HG02588 (cell line): ENCODE measurements at regions not wholly inside any gene's neighbourhood (a gene's known extent, or its start where the extent isn't known, plus 50 kb on each side); places are given as distances from the start of the nearest gene placed in this dataset.

Experiments used
- ATAC-seq: cut with Tn5 transposase; IDR thresholded peaks from one replicate; pipeline ENCODE4 v1.9.1; 2021; ENCODE audit warnings: mild to moderate bottlenecking, moderate library complexity; ENCODE audit not compliant: unreplicated experiment

DNA sequence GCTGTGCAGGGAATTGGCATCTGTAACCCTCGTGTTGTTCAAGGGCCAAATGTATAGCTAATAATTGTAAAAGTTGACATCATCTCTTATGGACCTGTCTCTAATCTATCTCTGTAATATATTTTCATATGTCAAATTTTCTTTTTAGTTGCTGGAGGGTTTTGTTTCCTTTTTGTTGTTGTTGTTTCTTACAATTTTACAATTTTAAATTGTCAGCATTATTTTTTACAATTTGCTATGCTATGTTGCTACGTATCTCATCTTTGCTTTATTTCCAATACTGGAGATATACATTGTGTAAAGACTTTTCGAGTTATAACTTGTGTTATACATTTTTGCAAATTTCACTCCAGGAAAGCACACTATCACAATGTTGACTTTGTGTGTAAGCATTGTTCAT is 290.2 kb upstream of the SP4 start:
- no peak for ATAC-seq

DNA sequence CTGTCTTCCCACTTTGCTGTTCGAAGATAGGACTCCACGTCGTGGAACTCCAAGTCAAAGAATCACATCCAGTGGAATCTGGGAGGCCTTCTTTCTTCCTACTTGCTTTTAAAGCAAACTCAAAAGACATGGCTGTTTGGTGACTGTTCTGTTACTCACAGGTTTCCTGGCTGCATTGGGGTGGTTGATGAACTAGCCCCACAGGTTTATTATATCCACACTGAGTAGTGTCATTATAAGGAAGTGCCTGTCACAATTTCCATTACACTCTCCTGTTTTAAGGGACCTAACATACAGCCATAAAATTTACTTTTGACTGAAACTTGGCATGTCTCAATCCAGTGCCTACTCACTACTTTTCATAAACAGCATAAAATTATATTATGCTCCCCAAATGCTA is 287.3 kb upstream of the SP4 start:
- ATAC-seq = no peak

DNA sequence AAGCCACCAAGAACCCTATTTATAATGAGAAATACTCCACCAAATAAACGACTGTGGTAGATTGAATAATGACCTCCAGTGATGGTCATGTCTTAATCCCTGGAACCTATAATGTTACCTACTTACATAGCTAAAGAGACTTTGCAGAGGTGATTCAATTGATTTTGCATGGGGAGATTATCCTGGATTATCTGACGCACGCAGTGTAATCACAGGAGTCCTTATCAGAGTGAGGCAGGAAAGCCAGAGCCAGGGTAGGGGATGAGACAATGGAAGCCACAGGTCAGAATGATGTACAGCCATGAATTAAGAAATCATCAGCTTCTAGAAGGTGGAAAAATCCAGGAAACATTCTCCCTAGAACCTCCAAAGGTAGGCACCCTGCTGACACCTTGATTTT is 286.4 kb upstream of the SP4 start:
- ATAC-seq = no peak

DNA sequence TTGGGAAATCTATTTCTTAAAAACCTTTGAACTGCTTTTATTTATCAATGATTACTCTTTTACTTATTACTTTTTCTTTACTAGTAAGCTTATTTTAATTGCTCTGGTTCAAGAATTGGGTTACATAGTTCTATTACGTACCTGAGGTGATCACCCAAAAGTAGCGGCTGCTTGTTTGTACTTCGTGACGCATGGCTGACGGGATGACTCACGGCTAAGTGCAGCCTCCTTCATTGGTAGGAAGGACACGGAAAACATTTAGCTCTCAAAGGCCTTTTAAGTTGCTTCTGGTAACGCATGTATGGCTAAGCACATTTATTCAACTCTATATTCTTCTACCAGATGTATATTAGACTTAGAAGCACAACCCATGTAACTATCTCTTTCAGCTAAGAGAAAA is 285.8 kb upstream of the SP4 start:
- ATAC-seq = no peak

DNA sequence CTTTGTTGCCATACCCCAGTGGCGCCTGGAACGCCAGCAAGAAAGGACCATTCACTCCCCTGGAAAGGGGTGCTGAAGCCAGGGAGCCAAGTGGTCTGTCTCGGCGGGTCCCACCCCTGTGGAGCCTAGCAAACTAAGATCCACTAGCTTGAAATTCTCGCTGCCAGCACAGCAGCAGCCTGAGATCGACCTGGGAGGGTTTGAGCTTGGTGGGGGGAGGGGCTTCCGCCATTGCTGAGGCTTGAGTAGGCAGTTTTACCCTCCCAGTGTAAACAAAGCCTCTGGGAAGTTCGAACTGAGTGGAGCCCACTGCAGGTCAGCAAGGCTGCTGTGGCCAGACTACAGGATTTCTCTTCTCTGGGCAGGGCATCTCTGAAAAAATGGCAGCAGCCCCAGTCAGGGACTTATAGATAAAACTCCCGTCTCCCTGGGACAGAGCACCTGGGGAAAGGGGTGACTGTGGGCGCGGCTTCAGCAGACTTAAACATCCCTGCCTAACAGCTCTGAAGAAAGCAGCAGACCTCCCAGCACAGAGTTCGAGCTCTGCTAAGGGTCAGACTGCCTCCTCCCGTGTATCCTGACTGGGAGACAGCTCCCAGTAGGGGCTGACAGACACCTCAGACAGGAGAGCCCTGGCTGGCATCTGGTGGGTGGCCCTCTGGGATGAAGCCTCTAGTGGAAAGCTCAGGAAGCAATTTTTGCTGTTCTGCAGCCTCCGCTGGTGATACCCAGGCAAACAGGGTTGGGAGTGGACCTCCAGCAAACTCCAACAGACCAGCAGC is 281.1 kb upstream of the SP4 start:
- no peak for ATAC-seq

DNA sequence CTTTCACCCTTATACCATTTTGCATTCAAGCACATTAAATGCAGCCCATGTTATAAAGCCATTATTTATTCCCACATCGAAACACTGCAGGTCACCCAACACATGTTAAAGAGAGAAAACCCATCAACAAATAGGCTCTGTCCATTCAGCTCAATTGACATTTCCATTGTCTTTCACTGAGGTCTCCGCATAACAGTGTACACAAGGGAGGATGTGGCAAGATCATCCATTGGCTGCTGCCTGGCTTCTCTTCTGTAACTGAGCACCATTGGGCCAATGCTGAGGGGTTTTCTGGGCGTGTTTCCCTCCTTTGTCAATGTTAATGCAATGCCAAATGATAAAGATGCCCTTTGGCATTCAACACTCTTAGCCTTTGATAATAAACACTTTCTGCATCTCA is 278.1 kb upstream of the SP4 start:
- ATAC-seq = no peak

DNA sequence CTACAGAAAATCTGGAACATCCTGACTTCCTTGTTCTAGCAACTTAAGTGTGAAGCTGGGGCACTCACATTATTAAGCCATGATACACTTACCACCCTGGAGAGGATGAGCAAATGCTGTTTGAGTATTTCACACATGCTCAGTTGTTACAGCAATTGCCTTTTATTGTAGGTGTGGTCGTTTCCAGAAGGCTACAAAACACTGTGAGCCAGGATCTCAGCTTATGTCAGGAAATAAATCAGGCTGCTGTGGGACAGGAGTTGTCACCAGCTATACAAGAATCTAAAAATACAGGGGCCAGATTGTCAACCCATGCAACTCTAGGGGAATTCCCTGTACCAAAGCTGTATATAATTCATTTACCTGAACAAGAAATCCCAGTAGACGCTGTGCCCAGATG is 273.3 kb upstream of the SP4 start:
- no peak for ATAC-seq

DNA sequence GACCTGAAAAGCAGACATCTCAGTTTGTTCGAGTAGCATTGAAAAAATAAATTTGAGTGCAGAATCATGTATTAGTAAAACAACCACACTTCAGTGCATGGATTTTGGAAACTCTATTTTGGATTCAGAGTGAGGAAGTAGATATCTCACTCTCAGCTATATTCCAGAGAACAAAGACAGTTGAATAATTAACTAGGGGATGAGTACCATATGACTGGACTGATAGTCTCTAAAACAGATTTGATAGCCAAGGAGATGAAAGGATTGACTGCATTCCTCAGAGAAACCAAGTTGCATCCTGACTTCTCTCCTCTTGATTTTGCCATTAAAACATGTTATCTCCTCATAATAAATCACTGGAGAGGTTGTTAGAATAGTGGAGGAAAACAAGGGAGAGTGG is 268.4 kb upstream of the SP4 start:
- ATAC-seq = no peak

DNA sequence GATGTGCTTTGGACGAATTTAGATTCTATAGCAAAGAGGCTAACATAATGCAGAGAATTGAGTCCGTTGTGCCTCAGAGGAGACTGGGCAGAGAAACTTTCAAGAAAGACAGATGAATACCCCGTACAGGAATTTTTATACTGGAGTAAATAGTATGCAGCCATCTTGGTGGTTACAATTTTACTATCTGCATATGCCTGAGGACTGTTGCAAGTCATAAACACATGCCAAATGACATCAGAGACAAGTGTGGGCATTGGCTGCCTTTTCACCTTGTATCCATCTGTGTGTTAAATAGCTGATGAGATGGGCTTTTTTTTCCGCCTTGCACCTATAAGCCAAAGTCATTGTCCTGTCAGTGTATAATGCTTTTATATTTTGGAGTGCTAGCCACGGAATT is 267.5 kb upstream of the SP4 start:
- ATAC-seq = no peak

DNA sequence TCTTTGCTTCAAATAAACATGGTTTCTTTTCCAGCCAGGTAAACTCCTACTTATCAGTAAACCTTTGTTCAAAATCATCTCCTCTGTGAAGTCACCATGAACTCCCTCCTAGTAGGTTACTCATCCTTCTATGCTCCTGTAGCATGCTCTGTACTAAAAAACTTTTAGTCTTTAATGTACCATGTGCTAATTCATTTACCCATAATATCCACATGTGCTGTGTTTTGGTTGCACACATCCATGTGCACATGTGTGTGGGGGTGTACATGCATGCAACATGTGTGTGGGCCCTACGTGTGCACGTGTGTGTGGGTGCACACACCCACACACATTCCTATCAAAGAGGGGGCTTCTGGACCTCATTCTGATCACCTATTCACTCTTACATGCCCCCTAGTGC is 259.9 kb upstream of the SP4 start:
- no peak for ATAC-seq

DNA sequence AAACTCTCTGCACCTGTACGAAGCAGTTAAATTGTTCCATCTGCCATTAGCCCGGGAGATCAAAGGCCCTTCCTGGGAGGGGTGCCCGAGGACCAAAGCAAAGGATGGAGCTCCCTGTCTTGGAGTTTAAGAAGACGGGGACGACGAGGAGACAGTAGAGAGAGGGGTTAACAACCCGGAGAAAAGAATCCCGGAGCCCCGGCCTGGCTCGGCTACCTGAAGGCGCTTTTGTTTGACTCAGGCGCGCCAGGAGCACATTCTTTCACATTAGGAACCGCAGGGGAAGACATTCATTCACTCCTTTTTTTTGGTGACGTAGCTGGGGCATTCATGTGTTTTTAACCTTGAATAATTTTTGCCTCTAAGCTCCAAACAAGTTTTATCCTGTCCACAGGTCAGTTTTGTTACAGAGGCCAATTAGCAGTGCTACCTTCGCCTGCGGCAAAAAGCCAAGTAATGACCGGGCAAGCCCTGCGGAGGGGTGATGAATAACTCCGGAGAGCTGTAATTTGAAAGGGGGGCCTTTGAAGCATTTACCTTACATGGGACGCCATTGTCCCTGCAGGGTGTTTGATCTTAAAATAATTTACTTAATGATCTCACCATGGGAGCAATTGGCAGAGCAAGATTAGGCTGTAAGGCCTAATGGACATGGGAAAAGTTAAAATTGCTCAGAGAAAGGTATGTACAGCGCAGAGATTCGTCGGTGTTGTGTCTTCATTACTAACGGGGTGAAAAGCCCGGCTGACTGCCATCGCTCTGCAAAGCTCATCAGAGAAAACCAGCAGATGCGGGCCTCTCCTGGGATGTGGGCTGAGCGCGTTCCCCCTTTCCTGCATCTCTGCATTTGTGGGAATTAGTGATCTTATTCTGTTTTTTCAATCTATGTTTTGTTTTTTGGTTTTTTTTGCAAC is 258.0 kb upstream of the SP4 start:
- no peak for ATAC-seq

DNA sequence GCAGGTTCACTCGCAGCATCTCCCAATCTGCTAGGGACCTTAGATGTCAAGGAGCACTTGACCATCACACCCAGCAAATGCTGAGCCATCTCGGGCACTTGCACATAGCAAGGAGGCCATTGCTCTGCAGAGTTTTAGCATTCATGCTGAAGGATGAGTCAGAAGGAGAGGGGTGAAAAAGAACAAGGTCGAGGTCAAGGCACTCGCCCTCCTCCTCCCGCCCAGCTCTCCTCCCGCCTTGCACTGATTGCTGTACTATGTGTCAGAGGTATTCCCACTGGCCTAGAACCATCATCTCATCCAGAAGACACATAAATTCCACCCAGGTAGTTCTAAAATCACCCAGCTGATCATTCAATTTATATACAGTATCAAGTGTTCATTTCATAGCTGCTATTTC is 255.1 kb upstream of the SP4 start:
- no peak for ATAC-seq

DNA sequence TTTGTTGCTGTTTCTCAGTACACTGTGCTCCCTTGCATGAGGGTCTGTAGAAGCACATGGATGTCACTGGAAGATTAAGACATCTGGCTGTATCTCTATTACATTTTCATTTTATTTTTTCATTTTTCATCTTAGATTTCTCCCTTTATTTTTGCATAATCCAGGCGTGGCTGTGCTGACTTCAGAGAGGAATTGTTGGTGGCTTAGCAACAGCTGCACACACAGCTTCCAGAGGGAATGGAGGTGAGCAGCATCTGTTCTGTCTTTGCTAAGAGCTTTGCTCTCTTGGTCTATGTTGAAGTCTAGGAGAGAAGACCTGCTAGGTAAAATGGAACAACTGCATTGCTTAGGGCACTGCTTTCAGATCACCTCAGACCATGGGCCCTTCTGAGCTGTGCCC is 254.4 kb upstream of the SP4 start:
- no peak for ATAC-seq

DNA sequence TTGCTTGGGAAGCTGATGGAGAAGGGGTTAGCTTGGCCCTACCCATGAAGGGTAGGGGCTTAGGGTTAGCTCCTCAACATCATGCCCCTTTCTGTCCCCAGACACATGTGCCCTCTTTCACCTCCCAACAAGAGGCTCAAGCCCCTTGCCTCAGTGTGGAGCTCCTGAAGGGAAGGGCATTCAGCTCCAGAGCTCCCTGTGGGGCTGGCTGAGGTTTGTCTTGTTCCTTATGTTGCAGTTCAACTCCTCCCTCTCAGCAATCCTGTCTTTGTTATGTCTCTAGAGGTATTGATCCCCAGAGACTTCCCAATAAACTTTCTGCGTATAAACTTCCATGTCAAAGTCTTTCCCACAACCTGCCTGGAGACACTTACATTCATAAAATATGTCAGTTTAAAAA is 252.2 kb upstream of the SP4 start:
- ATAC-seq = no peak

DNA sequence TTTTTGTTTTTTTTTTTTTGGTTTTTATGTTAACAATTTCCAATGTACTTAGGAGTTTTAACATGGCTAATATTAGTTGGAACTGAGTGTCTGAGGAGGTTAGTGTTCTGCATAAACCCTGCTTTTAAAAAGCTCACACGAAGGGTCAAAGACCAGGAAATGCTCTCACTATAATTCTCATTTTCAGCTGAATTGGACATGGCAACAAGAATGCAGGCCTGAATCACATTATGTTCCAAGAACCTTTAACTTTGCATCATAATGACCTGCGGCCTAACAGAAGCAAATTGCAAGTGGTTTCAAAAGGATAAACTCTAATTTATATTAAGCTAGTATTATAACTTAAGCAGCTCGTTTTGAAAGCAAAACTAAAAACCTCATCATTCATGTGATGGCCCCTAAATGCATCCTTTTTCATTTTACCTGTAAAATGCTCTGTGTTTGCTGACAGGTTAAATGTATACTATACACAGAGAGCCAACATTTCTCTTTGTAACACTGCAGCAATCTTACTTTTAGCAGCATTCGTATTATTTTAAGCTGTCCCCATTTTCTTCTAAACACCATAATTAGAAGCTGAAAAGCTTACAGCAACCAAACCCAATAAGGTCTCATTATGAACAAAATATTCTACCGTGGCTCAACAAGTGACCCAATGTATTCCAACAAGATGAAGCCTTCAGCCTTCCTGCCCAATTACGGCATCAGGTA is 242.8 kb upstream of the SP4 start:
- no peak for ATAC-seq

DNA sequence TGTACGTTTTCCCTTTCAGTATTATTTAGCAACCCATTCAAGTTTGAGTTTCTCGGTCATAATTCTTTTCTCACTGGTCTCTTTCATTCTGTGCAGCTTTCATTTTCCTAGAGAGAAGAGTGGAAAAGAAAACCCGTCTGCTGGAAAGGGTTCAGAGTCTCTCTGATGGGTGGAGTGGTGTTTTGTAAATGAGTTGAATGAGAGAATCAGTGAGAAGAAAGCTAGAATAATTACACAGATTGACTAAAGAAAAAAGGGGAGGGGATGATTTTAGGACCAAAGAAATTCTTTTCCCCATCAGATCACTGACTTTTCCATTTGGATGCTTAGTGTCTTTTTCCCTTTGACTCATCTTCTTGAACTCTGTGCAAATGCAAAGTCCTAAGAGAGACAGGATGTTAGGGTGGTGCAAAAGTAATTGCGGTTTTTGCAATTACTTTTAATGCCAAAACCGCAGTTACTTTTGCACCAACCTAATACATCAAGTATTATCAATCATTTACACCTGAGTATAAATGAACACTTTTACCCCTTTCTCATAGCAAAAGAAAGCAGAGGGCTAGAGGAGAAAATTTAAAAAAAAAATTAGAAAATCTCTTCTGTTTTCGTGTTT is 242.1 kb upstream of the SP4 start:
- ATAC-seq = no peak

DNA sequence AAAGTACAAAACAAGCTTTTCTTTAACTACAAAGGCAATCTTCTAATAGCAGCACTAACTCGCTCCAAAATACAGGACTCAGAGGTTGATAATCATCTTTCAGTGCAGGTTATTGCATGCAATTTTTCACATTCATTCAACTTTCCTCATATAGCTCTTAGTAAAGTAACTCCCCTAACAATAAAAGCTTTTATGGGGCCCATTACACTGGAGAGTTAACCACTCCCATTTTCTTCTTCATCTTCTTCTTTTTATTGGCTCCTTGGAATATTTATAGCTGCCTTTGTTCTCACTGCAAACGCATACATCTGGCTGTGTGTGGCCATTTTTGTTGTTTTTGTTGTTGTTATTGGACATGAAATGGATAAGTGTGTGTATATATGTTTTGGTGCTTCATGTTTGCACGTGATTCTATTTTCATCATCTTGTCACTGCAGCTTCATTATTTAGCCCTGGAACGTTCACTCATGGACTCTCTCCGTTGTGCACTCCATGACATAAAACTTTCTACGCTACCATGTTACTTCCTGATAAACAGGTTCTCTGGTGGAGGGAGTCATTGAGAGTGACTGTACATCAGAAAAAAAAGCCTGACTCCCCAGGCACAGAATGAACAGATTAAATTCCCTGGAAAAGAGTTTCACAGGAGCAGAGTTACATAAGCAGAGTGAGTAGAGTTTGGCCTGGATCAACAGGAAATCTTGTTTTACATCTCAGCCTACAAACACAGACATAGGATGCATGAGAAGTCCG is 236.4 kb upstream of the SP4 start:
- ATAC-seq = no peak

DNA sequence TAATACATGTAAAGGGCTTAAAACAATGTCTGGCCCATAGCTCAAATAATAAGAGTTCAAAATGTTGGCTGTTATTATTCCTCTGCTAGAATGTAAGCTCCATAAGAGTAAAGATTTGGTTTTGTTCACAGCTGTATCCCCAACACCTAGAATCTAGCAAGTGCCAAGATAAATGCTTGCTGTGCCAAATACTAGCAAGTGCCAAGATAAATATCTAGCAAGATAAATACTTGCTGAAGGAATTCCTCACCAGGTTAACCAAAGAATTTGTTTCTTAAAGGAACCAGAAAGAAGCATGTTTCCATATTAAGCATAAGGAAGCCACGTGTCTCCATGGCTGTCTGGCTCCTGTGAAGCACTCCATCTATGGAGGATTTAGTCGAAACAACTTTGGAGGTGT is 235.2 kb upstream of the SP4 start:
- ATAC-seq = no peak

DNA sequence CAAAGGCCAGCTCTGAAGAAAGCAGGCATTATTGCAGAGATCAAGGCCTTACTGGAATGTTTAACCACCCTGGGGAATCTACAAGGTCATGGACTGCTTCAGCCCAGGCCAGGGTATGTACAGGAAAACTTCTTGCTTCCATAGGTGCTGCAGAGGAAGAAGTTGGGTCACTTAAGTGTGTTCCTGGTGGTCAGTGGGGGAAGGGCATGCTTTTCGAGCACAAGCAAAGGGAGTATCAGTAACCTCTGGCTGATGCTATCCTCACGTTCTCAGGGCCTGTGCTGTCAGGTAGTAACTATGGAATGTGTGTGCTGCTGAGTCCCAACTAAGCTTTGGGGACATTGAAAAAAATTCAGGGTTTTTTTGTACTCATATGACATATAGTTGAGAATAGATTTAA is 234.0 kb upstream of the SP4 start:
- no peak for ATAC-seq

DNA sequence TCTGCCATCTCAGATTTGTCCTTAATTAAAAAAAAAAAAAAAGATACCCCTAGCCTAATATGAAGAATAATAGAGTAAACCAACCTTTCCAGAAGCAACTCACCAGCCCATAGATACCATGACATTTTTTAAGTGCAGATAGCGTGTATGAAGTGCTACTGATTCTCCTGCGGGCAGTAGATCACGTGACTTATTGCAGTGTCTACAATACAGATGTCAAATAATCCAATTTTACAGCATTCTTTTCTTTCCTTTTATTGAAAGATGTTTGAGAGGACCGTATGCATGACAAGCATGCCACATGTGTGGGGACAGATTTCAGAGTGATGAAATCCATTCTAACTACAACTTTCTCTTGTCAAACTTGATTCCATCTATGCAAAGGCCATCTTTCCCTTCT is 232.9 kb upstream of the SP4 start:
- ATAC-seq = no peak

DNA sequence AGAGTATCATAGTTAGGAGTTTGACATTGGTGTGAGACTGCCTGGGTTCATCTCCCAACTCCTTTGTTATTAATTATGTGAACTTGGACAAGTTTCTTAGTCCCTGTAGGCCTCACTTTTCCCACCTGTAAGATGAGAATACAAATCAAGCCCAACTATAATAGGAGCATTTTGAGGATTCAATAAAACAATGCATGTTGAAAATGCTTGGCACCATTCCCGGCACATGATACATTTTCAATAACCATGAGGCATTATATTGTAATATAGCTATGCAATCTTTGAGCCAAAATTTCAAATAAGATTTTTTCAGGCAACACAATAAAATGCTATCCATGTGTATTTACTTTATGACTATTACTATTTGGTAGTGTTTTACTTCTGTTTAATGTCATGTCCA is 229.0 kb upstream of the SP4 start:
- no peak for ATAC-seq
